Skeletal muscle satellite cell (primary cell): ENCODE measurements at regions not wholly inside any gene's neighbourhood (a gene's known extent, or its start where the extent isn't known, plus 50 kb on each side); places are given as distances from the start of the nearest gene placed in this dataset.

Experiments
- H3K27me3 ChIP-seq: 2 replicates; pipeline ENCODE4 v1.7.0; 2013; ENCODE audit warnings: low read length; ENCODE audit not compliant: control insufficient read depth, insufficient read depth
- H3K36me3 ChIP-seq: 2 replicates; pipeline ENCODE4 v1.7.0; 2013; ENCODE audit warnings: mild to moderate bottlenecking, control low read depth, low read length; ENCODE audit not compliant: insufficient read depth
- H3K4me1 ChIP-seq: 2 replicates; pipeline ENCODE4 v1.7.0; 2013; ENCODE audit warnings: low read length; ENCODE audit not compliant: control insufficient read depth, insufficient read depth
- H3K4me2 ChIP-seq: 2 replicates; pipeline ENCODE4 v1.7.0; 2013; ENCODE audit warnings: mild to moderate bottlenecking, low read length
- H3K4me3 ChIP-seq: 2 replicates; pipeline ENCODE4 v1.7.0; 2013; ENCODE audit warnings: low read length
- H3K9ac ChIP-seq: 2 replicates; pipeline ENCODE4 v1.7.0; 2013; ENCODE audit warnings: mild to moderate bottlenecking, low read depth, low read length, moderate library complexity
- H3K9me3 ChIP-seq: replicated peaks from 2 replicates; pipeline ENCODE4 v1.7.0; 2013; ENCODE audit warnings: mild to moderate bottlenecking, control low read depth, low read length

DNA sequence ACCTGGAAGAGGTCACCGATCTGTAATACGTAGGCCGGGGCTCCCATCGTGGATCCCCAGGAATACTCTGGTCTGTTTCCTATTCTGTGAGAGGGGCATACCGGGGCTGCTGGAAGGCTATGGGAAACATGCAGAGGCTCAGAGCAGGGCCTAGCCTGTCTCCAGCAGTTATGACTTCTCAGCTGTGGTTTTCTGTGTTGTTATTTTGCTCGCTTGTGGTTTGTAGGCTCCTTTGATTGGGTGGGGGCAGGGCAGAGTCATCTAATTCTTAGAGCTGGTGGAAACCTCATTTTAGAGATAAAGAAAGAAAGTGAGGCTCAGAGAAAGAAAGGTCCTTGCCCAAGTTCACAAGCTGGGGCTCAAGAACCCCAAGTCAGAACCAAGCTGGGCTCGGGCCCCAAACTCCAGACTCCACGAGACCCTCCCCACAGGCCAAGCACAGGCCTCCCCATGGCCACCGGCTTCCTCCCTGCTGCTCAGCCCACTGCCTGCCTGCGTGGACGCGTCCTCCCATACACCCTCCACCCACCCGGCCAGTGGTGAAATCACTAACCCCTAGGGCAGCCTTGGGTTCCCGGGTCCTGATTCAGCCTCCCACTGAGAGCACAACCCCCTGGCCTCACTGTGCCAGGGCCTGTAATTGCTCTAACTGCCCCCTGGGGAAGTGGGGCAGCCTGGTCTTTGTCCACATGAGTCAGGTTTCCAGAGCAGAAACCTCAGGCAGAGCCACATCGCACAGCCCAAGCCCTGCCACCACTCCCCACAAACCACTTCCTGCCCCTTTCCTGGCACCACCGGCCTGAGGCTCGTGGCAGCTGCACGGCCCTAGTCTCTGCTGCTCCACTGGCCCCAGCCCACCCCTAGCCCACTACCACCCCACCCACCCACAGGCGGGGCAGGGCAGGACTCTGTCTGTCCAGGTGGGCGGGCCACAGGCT lies 270.8 kb downstream of the UACA start:
- peaks cover 7% of the 10 kb centered on the region for H3K27me3 ChIP-seq
- peaks cover 59% of the 10 kb centered on the region for H3K4me1 ChIP-seq
- peak overlapping the region; percentile 10 for H3K4me3 ChIP-seq
- no peaks in the 10 kb centered on the region for H3K36me3 ChIP-seq
- peak overlapping the region; percentile 57 for H3K9ac ChIP-seq
- H3K4me2 ChIP-seq = peak overlapping the region; percentile 76
- H3K9me3 ChIP-seq = no peaks in the 10 kb centered on the region

DNA sequence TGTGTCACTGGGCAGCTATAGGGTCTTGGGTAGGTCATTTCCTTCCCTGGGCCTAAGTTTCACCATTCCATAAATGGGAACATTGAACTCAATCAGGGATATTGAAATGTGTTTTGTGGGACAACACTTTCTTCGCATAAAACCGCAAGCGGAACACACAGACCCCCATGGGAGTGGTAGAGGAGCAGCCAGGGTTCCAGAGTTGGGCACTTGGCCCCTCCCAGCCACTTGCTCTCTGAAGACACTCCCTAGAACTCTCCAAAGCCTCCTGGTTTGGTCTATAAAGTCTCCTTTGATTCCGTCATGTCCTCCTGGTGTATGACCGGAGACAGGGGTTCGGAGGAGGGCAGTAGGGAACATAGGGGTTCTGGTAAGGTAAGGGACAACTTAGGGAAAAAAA lies 271.7 kb downstream of the UACA start:
- no peaks in the 10 kb centered on the region for H3K9me3 ChIP-seq
- peaks cover 67% of the 10 kb centered on the region for H3K4me1 ChIP-seq
- no peak overlapping the region for H3K4me3 ChIP-seq
- no peaks in the 10 kb centered on the region for H3K36me3 ChIP-seq
- no peak overlapping the region for H3K4me2 ChIP-seq
- peak overlapping the region; percentile 57 for H3K9ac ChIP-seq
- peaks cover 7% of the 10 kb centered on the region for H3K27me3 ChIP-seq

DNA sequence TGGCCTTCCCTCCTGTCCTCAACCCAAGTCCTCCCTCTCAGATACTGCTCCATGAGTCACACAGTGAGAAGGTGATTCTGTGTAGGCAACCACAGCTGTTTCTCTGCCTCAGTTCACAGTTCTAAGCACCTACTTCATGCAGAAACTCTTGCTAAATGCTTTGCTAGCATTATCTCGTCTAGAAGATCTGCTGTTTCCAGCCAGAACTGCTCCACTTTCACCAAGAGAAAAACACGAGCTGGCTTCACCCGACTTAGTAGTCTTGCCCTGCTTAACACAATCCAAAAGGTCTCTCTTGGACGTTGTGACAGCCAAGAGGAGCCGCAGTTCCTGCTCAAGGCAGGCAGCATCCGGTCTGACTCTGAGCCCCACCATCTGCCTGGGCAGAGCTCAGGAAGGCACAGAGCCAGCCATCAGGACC lies 272.1 kb downstream of the UACA start:
- Histone ChIP-seq H3K4me2 (no peak overlapping the region), H3K4me1 (peaks cover 72% of the 10 kb centered on the region), H3K27me3 (peaks cover 7% of the 10 kb centered on the region), H3K9ac (no peak overlapping the region), H3K4me3 (no peak overlapping the region), H3K9me3 (no peaks in the 10 kb centered on the region), H3K36me3 (no peaks in the 10 kb centered on the region)

DNA sequence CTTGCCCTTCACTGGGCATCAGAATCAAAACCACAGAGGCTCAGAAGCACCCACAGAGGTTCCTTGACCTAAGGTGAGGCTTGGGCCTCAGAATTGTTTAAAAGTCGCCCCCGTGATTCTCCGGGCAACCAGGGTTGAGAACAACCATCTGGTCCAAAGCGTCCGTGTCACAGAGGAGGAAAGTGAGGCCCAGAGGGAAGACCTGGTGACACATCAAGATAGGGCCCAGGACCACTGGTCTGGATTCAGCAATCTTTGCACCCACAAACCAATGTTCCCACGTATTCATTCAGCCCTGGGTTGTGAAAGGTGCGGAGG lies 272.6 kb downstream of the UACA start:
- Histone ChIP-seq H3K4me2 (no peak overlapping the region), H3K9ac (no peak overlapping the region), H3K9me3 (no peaks in the 10 kb centered on the region), H3K36me3 (no peaks in the 10 kb centered on the region), H3K4me3 (no peak overlapping the region), H3K4me1 (peaks cover 73% of the 10 kb centered on the region), H3K27me3 (peaks cover 7% of the 10 kb centered on the region)

DNA sequence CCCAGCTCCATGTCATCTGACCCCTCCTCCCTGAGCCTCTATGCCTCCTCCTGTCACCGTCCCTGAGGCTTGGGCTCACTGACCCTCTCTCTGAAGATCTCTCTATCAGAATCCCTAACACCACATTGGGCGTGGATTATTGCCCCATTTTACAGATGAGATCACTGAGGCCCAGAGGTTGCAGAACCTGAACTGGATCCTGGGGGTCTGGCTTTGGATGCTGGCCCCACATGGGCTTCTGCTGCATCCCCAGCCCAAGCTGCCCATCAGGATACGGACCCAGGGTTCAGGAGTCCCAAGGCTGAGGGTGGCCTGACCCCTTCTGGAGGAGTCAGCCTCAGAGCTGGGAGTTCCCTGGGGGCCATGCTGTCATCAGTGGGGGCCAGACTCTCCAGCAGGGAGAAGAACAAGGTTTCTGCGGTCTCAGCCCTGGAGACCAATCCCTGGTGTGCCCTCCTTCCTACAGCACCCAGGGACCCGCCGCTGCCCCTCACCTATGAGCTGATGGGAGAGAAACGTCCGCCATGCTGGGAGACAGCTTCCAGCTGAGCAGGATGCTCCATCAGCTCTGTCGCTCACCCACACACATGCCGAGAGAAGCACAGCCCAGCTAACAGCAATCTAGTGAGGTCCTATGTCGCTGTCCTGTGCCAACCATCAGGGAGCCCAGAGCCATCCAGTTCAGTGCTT lies 273.1 kb downstream of the UACA start:
- H3K9ac ChIP-seq = no peak overlapping the region
- H3K4me1 ChIP-seq = peaks cover 68% of the 10 kb centered on the region
- H3K4me2 ChIP-seq = no peak overlapping the region

DNA sequence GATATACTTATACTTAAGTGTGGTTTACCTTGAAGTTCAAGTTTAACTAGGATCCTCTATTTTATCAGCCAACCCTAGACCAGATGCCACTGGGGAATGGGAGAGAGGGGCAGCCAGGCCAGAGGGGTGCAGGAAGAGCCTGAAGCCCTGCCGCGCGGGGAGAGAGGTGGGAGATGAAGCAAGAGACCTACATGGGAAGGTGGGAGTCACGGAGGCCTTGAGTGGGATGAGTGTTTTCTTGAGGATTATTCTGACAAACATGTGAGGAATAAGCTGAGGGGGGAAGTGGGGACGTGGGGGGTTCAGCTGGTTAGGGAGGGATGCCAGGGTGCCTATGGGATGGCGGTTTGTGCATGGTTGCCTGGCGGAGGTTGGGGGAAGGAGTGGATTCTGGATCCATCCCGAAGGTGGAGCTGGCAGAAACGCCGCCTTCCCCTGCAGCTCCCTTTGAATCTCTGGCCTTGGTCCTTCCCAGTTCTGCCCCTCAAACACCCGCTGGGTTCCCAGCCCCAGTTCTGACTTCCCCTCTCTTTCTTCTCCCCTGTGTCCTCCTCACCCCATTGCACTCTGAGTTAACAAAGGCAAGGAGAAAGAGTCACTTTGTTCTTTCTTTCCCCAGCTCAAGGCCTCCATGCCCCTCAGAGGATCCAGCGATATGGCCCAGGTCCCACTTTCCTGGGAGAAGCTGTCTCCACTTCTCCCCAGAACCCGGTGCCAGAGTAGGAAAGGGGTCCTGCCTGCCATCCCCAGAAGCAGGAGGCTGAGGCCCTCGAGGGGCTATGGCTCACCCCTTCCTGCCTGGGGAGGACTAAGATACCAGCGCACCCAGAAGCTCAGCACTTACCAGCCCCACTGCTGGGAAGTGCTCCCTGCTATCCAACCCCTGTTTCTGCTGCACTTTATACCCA lies 274.2 kb downstream of the UACA start:
- Histone ChIP-seq H3K27me3 (peaks cover 18% of the 10 kb centered on the region), H3K4me3 (no peak overlapping the region), H3K4me1 (peaks cover 57% of the 10 kb centered on the region), H3K4me2 (no peak overlapping the region), H3K36me3 (no peaks in the 10 kb centered on the region), H3K9ac (no peak overlapping the region), H3K9me3 (no peaks in the 10 kb centered on the region)

More for the DNA sequence above, 273.1 kb downstream of the UACA start:
- H3K4me3 ChIP-seq = no peak overlapping the region
- peaks cover 7% of the 10 kb centered on the region for H3K27me3 ChIP-seq
- H3K9me3 ChIP-seq = no peaks in the 10 kb centered on the region
- no peaks in the 10 kb centered on the region for H3K36me3 ChIP-seq

DNA sequence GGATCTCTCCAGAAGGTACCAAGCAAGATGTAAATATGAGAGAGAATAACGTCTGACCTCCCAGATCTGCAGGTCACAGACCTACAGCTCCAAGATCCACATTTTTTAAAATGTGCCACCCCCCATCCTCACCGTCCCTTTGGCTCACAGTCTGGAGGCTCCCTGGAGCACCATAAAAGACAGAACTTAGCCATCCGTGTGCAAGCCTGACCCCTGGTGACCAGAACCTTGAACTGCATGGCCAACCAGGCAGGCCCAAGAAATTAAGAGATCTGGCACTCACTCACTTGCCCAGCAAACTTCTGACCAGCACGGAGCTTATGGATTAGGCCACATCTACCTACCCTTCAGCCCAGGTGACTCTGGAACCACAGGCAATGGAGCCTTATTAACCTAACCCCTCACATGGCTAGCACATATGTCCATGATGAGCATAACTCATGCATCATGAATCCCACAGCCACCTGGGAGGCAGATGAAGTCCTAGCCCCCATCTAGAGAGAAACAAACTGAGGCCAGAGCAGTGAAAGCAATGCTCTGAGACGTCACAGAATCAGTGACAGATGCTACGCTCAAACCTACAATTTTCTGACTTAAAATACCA lies 275.3 kb downstream of the UACA start:
- Histone ChIP-seq H3K4me3 (no peak overlapping the region), H3K4me1 (peaks cover 46% of the 10 kb centered on the region), H3K9ac (no peak overlapping the region), H3K4me2 (no peak overlapping the region), H3K27me3 (peaks cover 29% of the 10 kb centered on the region), H3K36me3 (no peaks in the 10 kb centered on the region), H3K9me3 (no peaks in the 10 kb centered on the region)

DNA sequence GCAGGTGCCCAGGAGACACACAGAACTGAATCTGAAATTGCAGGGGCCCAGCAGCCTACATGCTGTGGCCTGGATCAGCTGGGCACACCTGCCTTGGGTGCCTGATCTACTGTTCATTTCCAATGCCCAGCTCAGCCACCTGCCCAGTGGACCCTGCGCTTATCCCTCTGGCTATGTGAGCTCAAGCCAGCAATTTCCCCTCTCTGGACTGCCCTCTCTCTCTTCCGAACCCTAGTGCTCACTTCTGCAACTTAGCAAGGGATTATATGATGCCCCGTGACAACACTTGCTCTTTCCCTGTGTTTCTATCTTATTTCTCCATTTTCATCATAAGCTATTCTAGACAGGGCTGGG lies 276.0 kb downstream of the UACA start:
- Histone ChIP-seq H3K9ac (no peak overlapping the region), H3K4me2 (peak overlapping the region; percentile 33), H3K36me3 (no peaks in the 10 kb centered on the region), H3K9me3 (no peaks in the 10 kb centered on the region), H3K4me3 (no peak overlapping the region), H3K27me3 (peaks cover 36% of the 10 kb centered on the region), H3K4me1 (peaks cover 39% of the 10 kb centered on the region)

DNA sequence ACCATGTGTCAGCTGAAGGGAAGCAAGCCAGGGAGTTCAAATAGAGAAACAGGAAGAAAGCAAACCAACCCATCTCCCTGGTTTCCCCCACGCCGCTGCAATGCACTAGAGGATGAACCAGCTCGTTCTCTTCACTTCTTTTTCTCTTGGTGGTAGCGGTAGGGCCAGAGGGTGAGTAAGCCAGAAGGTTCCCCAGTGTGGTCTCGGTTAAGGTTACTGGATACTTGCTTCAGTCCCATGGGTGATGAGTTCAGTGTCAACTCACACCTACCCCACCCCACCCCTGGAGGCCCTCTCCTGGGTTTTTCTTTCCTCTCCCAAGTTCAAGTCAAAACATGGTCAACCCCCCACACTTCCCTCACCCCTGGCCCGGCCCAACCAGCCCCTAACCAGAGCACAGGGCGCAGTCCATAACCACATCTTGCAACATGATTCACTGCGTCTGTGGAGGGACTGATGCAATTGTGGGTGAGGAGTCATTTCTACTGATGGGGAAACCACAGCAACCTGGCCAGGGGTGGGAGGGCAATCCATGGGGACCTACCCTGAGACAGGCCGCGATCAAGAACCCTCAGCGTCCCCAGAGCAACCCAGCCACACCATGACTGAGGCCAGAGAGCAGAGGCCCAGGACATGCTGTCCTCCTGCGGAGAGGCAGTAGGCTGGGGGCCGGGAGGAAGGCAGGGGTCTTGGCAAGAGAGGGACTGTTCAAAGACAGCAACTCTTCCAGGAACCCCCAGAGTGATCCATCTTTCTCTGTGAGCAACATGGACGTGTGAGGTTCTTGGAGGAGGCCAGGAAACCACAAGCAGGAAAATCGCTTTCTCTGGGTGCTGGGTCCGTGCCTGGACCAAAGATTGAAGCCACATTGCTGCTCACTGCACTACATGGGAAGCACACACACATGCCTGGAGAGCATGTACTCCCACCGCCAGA lies 276.6 kb downstream of the UACA start:
- H3K36me3 ChIP-seq = no peaks in the 10 kb centered on the region
- no peak overlapping the region for H3K9ac ChIP-seq
- peak overlapping the region; percentile 34 for H3K4me2 ChIP-seq
- H3K27me3 ChIP-seq = peaks cover 38% of the 10 kb centered on the region
- H3K4me1 ChIP-seq = peaks cover 32% of the 10 kb centered on the region
- no peak overlapping the region for H3K4me3 ChIP-seq
- no peaks in the 10 kb centered on the region for H3K9me3 ChIP-seq

DNA sequence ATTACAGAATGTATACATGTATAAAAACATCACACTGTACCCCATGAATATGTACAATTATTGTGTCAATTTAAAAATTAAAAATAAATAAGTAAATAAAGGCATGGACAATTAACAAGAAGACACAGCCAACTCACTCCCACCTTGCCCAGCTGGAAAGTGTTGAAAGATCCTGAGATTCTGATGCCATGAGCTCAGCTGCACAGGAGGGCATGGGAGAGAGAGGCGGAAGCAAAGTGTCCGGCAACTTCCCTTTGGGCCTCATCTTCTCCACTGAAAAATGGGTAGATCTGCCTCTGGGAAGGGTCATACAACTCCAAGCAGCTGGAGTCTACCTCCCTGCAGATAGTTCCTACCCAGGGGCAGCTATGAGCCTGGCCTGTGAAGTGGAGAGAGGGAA lies 277.3 kb downstream of the UACA start:
- H3K36me3 ChIP-seq = no peaks in the 10 kb centered on the region
- H3K4me1 ChIP-seq = peaks cover 25% of the 10 kb centered on the region
- H3K9ac ChIP-seq = no peak overlapping the region
- H3K27me3 ChIP-seq = peaks cover 38% of the 10 kb centered on the region
- no peak overlapping the region for H3K4me3 ChIP-seq
- no peaks in the 10 kb centered on the region for H3K9me3 ChIP-seq
- H3K4me2 ChIP-seq = peak overlapping the region; percentile 34
